Upper lobe of right lung (tissue), 1 donor: ENCODE measurements at regions not wholly inside any gene's neighbourhood (a gene's known extent, or its start where the extent isn't known, plus 50 kb on each side); places are given as distances from the start of the nearest gene placed in this dataset.
"Not testable (repeated sequence)": the region's sequence is repeated elsewhere in the genome, so short reads cannot be mapped to it uniquely, and the experiment has no call there.

ENCODE experiments used
- ATAC-seq: fragments of 200-7000 bp; cut with Tn5 transposase; one replicate; pipeline ENCODE4 v1.9.1; 2020; ENCODE audit warnings: mild to moderate bottlenecking, moderate library complexity
- DNase-seq: peaks from one replicate; pipeline ENCODE4 v3.0.0-alpha.2; 2020
- H3K27ac ChIP-seq: fragments of 200-600 bp; one replicate; pipeline ENCODE4 v1.8.0; 2022
- H3K27me3 ChIP-seq: fragments of 200-600 bp; one replicate; pipeline ENCODE4 v1.8.0; 2022; ENCODE audit warnings: mild to moderate bottlenecking
- H3K36me3 ChIP-seq: fragments of 200-600 bp; one replicate; pipeline ENCODE4 v1.8.0; 2022
- H3K4me1 ChIP-seq: fragments of 200-600 bp; one replicate; pipeline ENCODE4 v1.8.0; 2022
- H3K4me3 ChIP-seq: fragments of 200-600 bp; one replicate; pipeline ENCODE4 v1.8.0; 2022; ENCODE audit warnings: mild to moderate bottlenecking
- H3K9me3 ChIP-seq: fragments of 200-600 bp; one replicate; pipeline ENCODE4 v1.8.0; 2022
- intact Hi-C: fragments of 100-400 bp; cut with DNase I; formaldehyde crosslinking; loops from one replicate; pipeline ENCODE4 v1.11.0; 2022
- TF ChIP-seq, protein P1 (sequence below): fragments of 200-600 bp; IDR thresholded peaks from one replicate; pipeline ENCODE4 v1.8.0; 2022; ENCODE audit warnings: antibody characterized with exemption
- donor health status: DM: no; HTN: yes; CAD: no; lungs with severe emphysema.

DNA sequence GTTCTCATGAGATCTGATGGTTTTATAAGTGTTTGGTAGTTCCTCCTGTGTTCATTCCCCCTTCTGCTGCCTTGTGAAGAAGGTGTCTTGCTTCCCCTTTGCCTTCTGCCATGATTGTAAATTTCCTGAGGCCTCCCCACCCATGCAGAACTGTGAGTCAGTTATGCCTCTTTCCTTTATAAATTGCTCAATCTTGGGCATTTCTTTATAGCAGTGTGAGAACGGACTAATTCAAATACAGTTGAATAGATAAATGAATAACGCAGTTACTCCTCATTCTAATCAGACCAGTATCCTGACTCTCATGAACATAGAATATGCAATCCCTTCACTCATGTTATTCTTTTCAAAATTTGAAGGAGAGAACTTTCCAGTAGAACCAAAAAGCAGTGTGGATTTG lies 375.0 kb upstream of the FZD8 start:
- H3K9me3 ChIP-seq = no peaks in the 10 kb centered on the region
- no peak overlapping the region for H3K4me3 ChIP-seq
- H3K4me1 ChIP-seq = no peaks in the 10 kb centered on the region
- no peak for ATAC-seq
- intact Hi-C loops = no loop called here
- no peak for DNase-seq
- H3K36me3 ChIP-seq = no peaks in the 10 kb centered on the region
- TF ChIP-seq, protein P1, sequence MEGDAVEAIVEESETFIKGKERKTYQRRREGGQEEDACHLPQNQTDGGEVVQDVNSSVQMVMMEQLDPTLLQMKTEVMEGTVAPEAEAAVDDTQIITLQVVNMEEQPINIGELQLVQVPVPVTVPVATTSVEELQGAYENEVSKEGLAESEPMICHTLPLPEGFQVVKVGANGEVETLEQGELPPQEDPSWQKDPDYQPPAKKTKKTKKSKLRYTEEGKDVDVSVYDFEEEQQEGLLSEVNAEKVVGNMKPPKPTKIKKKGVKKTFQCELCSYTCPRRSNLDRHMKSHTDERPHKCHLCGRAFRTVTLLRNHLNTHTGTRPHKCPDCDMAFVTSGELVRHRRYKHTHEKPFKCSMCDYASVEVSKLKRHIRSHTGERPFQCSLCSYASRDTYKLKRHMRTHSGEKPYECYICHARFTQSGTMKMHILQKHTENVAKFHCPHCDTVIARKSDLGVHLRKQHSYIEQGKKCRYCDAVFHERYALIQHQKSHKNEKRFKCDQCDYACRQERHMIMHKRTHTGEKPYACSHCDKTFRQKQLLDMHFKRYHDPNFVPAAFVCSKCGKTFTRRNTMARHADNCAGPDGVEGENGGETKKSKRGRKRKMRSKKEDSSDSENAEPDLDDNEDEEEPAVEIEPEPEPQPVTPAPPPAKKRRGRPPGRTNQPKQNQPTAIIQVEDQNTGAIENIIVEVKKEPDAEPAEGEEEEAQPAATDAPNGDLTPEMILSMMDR = no peak
- H3K27ac ChIP-seq = no peak overlapping the region
- no peaks in the 10 kb centered on the region for H3K27me3 ChIP-seq

DNA sequence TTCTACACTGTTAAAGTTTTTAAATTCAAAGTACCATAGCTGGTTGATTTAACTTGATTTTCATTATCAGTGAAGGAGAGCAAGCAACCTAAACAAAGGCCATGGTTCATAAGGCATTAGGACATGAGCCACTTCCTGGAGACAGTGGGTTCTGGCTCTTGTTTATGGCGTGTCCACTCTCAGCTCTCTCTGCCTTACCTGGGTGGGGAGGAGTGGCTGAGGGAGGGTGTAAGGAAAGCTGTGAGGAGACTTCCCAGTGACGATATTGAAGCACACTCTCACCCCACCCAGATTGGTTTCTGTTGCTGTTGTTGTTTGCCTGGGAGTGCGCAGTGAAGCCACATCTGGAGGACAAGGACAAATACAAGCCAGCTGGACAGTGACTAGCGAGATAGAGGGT lies 365.3 kb upstream of the FZD8 start:
- TF ChIP-seq, protein P1 = no peak
- DNase-seq = no peak

DNA sequence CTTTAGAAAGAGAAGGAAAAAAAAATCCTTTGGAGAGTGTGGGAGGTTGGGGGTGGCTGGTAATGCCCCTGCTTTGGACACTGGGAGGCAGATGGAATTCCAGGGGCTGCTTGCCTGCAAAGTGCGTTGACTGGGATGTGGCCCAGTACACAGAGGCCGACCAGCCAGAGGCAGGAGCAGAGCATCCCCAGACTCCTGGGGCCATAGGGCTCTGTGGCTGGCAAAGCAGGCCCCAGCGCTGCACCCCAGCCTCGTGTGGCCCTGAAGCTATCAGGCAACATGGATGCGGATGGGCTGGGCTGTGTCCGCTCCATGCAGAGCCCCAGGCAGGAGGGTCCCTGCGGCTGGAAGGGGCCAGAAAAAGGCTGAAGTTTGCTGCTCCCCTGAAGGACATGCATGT lies 361.6 kb upstream of the FZD8 start:
- TF ChIP-seq, protein P1 = no peak
- Histone ChIP-seq H3K9me3 (no peaks in the 10 kb centered on the region), H3K36me3 (no peaks in the 10 kb centered on the region), H3K4me3 (no peak overlapping the region), H3K27ac (no peak overlapping the region), H3K27me3 (no peaks in the 10 kb centered on the region), H3K4me1 (no peaks in the 10 kb centered on the region)
- no peak for DNase-seq
- intact Hi-C loops = no loop called here
- peak; percentile 23 for ATAC-seq

More for the DNA sequence above, 365.3 kb upstream of the FZD8 start:
- Histone ChIP-seq H3K36me3 (no peaks in the 10 kb centered on the region), H3K9me3 (no peaks in the 10 kb centered on the region), H3K4me3 (no peak overlapping the region), H3K27me3 (no peaks in the 10 kb centered on the region), H3K27ac (no peak overlapping the region), H3K4me1 (no peaks in the 10 kb centered on the region)
- no peak for ATAC-seq
- intact Hi-C loops = no loop called here

DNA sequence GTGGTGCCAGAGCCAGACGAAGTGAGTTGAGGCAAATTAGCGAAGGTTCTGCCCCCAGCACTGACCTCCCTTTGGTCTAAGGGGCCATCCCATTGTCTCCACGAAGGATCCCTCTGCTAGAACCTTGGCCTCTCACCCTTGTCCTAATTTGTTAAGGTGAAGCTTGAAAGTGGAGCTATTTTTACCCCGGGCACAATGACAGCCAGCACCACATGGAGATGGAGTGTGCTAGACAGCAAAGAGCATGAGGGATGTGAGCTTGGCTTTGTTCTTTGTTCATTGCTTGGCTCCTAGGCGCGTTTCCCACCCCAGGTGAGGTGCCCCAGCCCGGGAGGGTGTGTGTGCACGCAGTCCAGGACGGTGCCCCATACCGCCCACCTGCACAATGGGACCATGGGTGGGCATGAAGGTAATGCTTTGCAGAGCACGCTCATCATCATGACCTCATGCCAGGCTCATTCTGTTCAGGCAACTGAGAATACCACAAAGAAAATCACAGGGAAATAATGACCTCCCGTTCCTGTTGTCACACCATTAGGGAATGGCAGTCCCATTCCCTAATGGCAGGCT lies 361.0 kb upstream of the FZD8 start:
- H3K27me3 ChIP-seq = no peaks in the 10 kb centered on the region
- no peak for DNase-seq

DNA sequence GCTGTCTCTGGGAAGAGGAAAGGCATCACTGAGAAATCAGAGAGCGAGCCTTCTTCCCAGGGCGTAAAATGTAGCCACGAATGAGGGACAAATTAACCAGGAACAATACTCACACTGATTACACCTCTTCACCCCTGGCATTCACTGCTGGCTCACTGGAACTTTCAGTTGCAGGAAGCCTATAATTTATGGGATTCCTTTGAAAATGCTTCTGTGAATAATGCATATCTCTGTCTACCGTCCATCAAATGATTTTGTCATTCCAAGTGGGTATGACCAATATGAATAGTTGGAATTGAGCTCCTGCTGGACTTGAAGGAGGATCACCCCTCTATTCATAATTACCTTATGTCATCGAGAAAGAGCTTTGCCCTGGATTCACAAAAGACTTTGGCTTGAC lies 360.3 kb upstream of the FZD8 start:
- Histone ChIP-seq H3K36me3 (no peaks in the 10 kb centered on the region), H3K4me3 (no peak overlapping the region), H3K9me3 (no peaks in the 10 kb centered on the region), H3K27me3 (no peaks in the 10 kb centered on the region), H3K27ac (no peak overlapping the region), H3K4me1 (no peaks in the 10 kb centered on the region)
- DNase-seq (no peak), ATAC-seq (no peak)
- TF ChIP-seq, protein P1 = no peak
- intact Hi-C loops = no loop called here

More for the DNA sequence above, 361.0 kb upstream of the FZD8 start:
- Histone ChIP-seq H3K4me1 (no peaks in the 10 kb centered on the region), H3K4me3 (no peak overlapping the region), H3K9me3 (no peaks in the 10 kb centered on the region), H3K36me3 (no peaks in the 10 kb centered on the region), H3K27ac (no peak overlapping the region)
- no peak for ATAC-seq
- TF ChIP-seq, protein P1 = no peak
- intact Hi-C loops = no loop called here

DNA sequence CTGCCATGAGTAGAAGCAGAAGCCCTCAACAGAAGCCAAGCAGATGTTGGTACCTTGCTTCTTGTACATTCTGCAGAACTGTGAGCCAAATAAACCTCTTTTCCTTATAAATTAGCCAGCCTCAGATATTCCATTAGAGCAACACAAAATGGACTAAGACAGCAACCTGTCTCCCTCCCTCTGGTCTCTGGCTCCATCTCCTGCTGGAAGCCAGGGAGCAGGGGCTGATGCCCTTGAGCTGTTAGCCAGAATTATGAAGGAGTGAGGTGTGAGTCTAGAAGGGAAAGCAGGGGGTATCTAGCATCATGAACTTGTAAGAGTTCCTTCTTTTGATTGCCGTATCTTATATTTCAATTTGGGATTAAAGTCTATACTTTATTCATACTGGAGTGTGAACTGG lies 358.7 kb upstream of the FZD8 start:
- H3K36me3 ChIP-seq, H3K27me3 ChIP-seq, DNase-seq, H3K27ac ChIP-seq, H3K4me3 ChIP-seq, ATAC-seq, H3K4me1 ChIP-seq, H3K9me3 ChIP-seq, intact Hi-C loops: not testable (repeated sequence)
